Activated naive CD4-positive, alpha-beta T cell treated with anti-CD3 and anti-CD28 coated beads, Interleukin-2, amount 50 U/mL, for 72 hours (primary cell): ENCODE measurements at regions not wholly inside any gene's neighbourhood (a gene's known extent, or its start where the extent isn't known, plus 50 kb on each side); places are given as distances from the start of the nearest gene placed in this dataset.
"Not testable (repeated sequence)": the region's sequence is repeated elsewhere in the genome, so short reads cannot be mapped to it uniquely, and the experiment has no call there.

Source experiments
- ATAC-seq, 2 donors: fragments of 150-1000 bp; cut with Tn5 transposase; 2 replicates each; pipeline ENCODE4 v1.10.0; 2021; ENCODE audit warnings: mild to moderate bottlenecking in 2 of 2, moderate library complexity in 2 of 2
- DNase-seq, 2 donors: peaks; one replicate each; pipeline ENCODE4 v3.0.0; 2021 to 2022; ENCODE audit warnings: low spot score in 2 of 2
- H3K27ac Mint-ChIP-seq, 2 donors: one replicate each; pipeline ENCODE4 v1.8.0; 2022; ENCODE audit warnings: mild to moderate bottlenecking in 2 of 2, mixed read lengths in 2 of 2
- H3K36me3 Mint-ChIP-seq, 2 donors: one replicate each; pipeline ENCODE4 v1.8.0; 2022; ENCODE audit warnings: mixed read lengths in 2 of 2
- H3K9me3 Mint-ChIP-seq, 2 donors: one replicate each; pipeline ENCODE4 v1.8.0; 2022; ENCODE audit warnings: mixed read lengths in 2 of 2

DNA sequence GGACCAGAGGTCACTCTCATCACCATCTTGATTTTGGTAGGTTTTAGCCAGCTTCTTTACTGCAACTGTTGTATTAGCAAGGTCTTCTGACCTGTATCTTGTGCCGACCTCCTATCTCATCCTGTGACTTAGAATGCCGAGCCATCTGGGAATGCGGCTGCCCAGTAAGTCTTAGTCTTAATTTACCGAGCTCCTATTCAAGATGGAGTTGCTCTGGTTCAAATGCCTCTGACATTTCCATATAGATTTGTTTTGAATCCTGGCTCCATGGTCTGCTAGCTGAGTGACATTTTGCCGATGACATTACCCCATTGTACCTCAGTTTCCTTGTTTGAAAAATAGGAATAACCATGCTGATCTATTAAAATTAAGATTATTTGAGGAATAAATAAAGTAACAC lies 193.9 kb upstream of the HMCN1 start:
- peaks cover 5 to 20% of the 10 kb centered on the region in 2 donors for H3K9me3 Mint-ChIP-seq
- ATAC-seq (no peak), DNase-seq (no peak)
- peaks cover 0 to 8% of the 10 kb centered on the region in 2 donors for H3K36me3 Mint-ChIP-seq
- no peak overlapping the region for H3K27ac Mint-ChIP-seq

DNA sequence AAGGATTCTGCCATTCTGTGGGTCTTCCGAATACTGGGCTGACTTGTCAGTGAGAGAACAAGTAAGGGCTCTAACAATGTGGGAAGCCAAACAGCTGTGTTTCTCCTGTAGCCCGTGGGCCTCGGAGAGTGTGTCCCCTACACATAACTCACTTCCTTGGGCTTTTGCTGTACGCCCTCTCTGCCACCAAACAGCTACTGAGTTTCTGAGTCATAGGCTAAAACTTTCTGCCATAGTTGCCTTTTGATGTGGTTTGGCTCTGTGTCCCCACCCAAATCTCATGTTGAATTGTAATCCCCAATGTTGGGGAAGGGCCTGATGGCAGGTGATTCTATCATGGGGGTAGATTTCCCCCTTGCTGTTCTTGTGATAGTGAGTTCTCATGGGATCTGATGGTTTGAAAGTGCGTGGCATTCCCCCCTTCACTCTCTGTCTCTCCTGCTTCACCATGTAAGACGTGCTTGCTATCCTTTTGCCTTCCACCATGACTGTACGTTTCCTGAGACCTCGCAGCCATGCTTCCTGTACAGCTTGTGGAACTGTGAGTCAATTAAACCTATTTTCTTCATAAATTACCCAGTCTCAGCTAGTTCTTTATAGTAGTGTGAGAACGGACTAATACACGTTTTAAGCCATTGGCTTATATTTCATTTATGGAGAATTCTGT lies 194.8 kb upstream of the HMCN1 start:
- H3K36me3 Mint-ChIP-seq = peaks cover 0 to 8% of the 10 kb centered on the region in 2 donors
- ATAC-seq = peak; percentile 80 to 91
- peaks cover 5 to 20% of the 10 kb centered on the region in 2 donors for H3K9me3 Mint-ChIP-seq
- no peak for DNase-seq
- peak overlapping the region in 1 of 2 donors; percentile 13 for H3K27ac Mint-ChIP-seq

- H3K9me3 Mint-ChIP-seq = peaks cover 5 to 20% of the 10 kb centered on the region in 2 donors
- not testable (repeated sequence) for ATAC-seq, H3K27ac Mint-ChIP-seq
Measured at GRCh38 chr1:185538309-185538898, 195.8 kb upstream of the HMCN1 start.

DNA sequence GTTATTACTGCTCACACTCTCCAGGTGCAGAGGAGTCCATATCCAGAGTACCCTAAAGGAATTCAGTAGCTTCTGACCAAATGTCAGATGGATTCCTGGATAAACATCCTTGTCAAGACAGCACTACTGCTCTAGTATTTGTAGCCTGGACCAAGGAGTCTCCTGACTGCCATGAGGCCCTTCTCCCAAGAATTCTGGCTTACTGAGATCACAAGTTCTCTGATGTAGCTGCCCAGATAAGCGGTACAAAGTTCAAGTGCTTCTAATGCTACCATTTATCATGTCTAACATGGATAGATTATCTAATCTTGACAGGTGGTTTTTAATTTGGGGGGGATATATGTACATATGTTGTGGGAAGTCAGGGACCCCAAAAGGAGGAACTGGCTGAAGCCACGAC lies 196.6 kb upstream of the HMCN1 start:
- no peak for DNase-seq
- Mint-ChIP-seq H3K9me3 (peaks cover 5 to 20% of the 10 kb centered on the region in 2 donors), H3K36me3 (peaks cover 0 to 8% of the 10 kb centered on the region in 2 donors), H3K27ac (no peak overlapping the region)
- no peak for ATAC-seq

More at GRCh38 chr1:185538309-185538898, 195.8 kb upstream of the HMCN1 start:
- not testable (repeated sequence) for H3K36me3 Mint-ChIP-seq, DNase-seq

GRCh38 chr1:185536165-185536920 lies 197.8 kb upstream of the HMCN1 start:
- Mint-ChIP-seq H3K9me3 (peaks cover 5 to 26% of the 10 kb centered on the region in 2 donors), H3K27ac (no peak overlapping the region), H3K36me3 (peaks cover 0 to 8% of the 10 kb centered on the region in 2 donors)
- ATAC-seq = no peak
- no peak for DNase-seq

DNA sequence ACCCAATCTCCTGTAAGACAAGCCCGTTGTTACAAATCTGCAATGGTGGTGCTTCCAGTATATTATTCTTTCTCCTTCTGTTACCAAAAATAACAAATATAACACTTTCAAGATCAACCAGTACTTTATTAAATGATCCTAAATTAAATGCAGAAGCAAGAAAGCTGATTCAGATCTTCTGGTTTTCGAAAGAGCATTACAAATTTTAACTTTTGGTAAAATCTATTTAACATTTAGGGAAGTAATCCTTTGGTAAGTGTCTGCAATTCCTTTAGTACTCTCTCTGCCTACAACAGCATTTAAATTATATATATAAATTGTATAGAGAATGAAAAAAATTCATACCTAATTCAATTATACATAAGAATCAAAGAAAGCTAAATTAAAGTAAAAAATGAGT lies 198.6 kb upstream of the HMCN1 start:
- H3K9me3 Mint-ChIP-seq = peaks cover 5 to 21% of the 10 kb centered on the region in 2 donors
- ATAC-seq (no peak), DNase-seq (no peak)
- peaks cover 0 to 8% of the 10 kb centered on the region in 2 donors for H3K36me3 Mint-ChIP-seq
- no peak overlapping the region for H3K27ac Mint-ChIP-seq

DNA sequence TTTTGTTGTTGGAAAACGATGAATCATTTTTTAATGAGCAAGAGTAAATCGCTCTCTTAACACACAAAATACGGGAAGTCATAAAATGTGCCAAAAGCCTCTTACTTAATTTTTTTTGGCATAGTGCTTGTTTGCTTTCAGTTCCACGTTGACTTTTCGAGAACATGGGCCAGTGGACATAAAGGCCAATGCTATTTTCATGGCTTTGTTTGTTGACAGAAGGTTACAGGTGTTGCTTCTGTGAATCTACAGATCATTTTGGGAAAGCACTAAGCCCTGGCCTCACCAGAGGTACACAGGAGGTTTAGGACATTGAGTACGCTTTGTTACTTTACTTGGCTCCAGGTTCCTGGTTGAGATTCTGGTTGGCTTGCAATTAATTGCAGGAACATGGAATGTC lies 199.4 kb upstream of the HMCN1 start:
- Mint-ChIP-seq H3K27ac (no peak overlapping the region), H3K9me3 (peaks cover 4 to 20% of the 10 kb centered on the region in 2 donors), H3K36me3 (peaks cover 0 to 7% of the 10 kb centered on the region in 2 donors)
- DNase-seq = no peak
- ATAC-seq = no peak

- H3K27ac Mint-ChIP-seq = no peak overlapping the region
- ATAC-seq = no peak
- DNase-seq = no peak
- no peaks in the 10 kb centered on the region for H3K36me3 Mint-ChIP-seq
- H3K9me3 Mint-ChIP-seq = peaks cover 0 to 12% of the 10 kb centered on the region in 2 donors
Measured at GRCh38 chr1:185533596-185533995, 200.6 kb upstream of the HMCN1 start.

GRCh38 chr1:185532856-185533255 lies 201.3 kb upstream of the HMCN1 start:
- DNase-seq (no peak), ATAC-seq (no peak)
- Mint-ChIP-seq H3K9me3 (peaks cover 0 to 12% of the 10 kb centered on the region in 2 donors), H3K27ac (no peak overlapping the region), H3K36me3 (no peaks in the 10 kb centered on the region)

GRCh38 chr1:185531838-185532237 lies 202.4 kb upstream of the HMCN1 start:
- H3K9me3 Mint-ChIP-seq = peaks cover 0 to 7% of the 10 kb centered on the region in 2 donors
- DNase-seq (no peak), ATAC-seq (no peak)
- no peak overlapping the region for H3K27ac Mint-ChIP-seq
- H3K36me3 Mint-ChIP-seq = no peaks in the 10 kb centered on the region

GRCh38 chr1:185530215-185530614 lies 204.0 kb upstream of the HMCN1 start:
- ATAC-seq = no peak
- no peaks in the 10 kb centered on the region for H3K36me3 Mint-ChIP-seq
- no peak for DNase-seq
- no peak overlapping the region for H3K27ac Mint-ChIP-seq
- peaks cover 0 to 6% of the 10 kb centered on the region in 2 donors for H3K9me3 Mint-ChIP-seq

DNA sequence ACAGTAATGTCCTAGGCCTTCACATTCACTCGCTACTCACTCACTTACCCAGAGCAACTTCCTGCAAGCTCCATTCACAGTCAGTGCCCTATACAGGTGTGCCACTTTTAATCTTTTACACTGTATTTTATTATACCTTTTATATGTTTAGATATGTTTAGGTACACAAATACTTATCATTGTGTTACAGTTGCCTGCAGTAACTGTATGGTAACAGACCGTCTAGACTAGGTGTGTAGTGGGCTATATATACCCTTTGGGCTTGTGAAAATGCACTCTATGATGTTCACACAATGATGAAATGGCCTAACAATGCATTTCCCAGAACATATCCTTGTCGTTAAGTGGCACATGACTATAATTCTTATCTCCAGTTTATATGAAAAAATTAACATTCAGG lies 204.5 kb upstream of the HMCN1 start:
- ATAC-seq = no peak
- no peak overlapping the region for H3K27ac Mint-ChIP-seq
- no peak for DNase-seq
- H3K36me3 Mint-ChIP-seq = peaks cover 0 to 3% of the 10 kb centered on the region in 2 donors
- H3K9me3 Mint-ChIP-seq = peaks cover 2 to 8% of the 10 kb centered on the region in 2 donors

DNA sequence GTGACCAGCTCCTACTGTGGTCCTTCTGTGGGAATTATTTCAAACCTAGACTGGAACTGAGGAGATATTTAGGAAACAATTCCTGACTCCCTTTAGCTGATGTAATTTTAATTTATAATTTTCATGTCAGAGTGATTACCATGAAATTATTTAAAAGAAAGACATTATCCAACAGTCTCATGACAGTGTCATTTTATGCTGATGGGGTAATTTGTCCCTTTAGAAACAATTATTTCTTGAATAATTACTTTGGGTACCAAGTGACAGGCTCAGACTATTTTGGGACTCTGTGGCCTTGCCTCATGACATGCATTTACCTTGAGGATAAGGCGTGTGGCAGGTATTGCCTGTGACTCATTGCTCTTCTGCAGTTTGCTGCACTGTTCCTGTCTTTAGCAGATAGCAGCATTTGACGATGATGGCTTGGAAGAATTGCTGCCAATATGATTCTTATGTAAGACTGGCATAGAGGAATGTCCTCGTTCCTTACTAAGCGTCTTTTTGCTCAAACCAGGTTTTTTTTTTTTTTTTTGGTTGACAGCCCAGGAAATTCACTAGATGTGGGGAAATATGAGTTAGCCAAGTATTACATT lies 206.0 kb upstream of the HMCN1 start:
- no peak overlapping the region for H3K27ac Mint-ChIP-seq
- H3K9me3 Mint-ChIP-seq = peaks cover 6 to 12% of the 10 kb centered on the region in 2 donors
- DNase-seq = no peak
- no peak for ATAC-seq
- H3K36me3 Mint-ChIP-seq = peaks cover 0 to 6% of the 10 kb centered on the region in 2 donors

- Mint-ChIP-seq H3K27ac (no peak overlapping the region), H3K36me3 (peaks cover 0 to 6% of the 10 kb centered on the region in 2 donors), H3K9me3 (peaks cover 6 to 9% of the 10 kb centered on the region in 2 donors)
- DNase-seq (no peak), ATAC-seq (no peak)
Measured at GRCh38 chr1:185526344-185527307, 207.6 kb upstream of the HMCN1 start.

- H3K9me3 Mint-ChIP-seq = peaks cover 10 to 15% of the 10 kb centered on the region in 2 donors
- peak in 1 of 2 donors; percentile 63 for ATAC-seq
- no peak for DNase-seq
- H3K36me3 Mint-ChIP-seq = peaks cover 11 to 17% of the 10 kb centered on the region in 2 donors
- H3K27ac Mint-ChIP-seq = no peak overlapping the region
Measured at GRCh38 chr1:185520188-185520920, 203.3 kb upstream of the IVNS1ABP start.
